Left renal cortex interstitium (tissue), 4 donors: ENCODE measurements at regions not wholly inside any gene's neighbourhood (a gene's known extent, or its start where the extent isn't known, plus 50 kb on each side); places are given as distances from the start of the nearest gene placed in this dataset.

Experiments
- DNase-seq, 4 donors: peaks; one replicate each; pipeline ENCODE4 v3.0.0-alpha.2; 2013; ENCODE audit warnings: low read depth in 4 of 4, low spot score in 2 of 4, missing footprints in 1 of 4

DNA sequence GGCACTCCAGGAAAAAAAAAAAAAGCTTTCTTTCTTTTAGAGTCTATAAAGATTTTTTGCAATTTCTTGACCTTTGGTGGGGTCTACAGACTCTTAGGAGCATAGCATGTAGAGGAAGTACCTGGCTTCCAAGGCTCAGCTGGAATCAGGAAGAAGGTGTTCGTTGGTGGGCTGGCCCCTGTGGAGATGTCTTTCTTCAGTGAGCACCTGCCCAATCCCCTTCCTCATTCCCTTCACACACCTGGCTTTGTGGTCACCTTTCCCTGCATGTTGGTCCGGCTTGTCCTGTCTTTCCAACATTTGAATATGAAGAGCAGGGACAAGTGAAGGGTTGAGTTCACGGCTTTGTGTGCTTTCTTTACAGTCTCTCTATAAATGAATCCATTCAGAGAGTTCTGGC lies 352.4 kb downstream of the HAPSTR1 start:
- no peak for DNase-seq

DNA sequence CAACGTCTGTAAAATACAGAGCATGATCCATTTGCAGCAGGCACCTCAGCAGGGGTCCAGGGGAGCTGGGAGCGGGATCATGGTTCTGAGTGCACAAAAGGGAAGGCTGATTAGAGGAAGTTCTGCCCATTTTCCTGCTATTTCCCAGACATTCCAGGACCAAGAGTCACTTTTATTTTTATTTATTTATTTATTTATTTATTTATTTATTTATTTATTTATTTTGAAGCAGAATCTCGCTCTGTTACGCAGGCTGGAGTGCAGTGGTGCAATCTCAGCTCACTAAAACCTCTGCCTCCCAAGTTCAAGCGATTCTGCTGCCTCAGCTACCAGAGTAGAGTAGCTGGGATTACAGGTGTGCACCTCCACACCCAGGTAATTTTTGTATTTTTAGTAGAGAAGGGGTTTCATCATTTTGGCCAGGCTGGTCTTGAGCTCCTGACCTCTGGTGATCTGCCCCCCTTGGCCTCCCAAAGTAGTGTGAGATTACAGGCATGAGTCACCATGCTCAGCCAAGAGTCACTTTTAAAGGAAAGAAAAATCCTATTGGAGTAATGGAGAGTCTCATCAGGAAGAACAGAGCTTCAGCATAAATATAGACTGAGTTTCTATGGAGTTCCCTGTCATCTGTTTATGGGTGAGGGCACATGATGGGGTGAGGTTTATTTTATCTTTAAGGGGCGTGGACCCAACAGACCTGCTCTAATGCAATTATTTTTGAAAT lies 355.2 kb downstream of the HAPSTR1 start:
- no peak for DNase-seq

DNA sequence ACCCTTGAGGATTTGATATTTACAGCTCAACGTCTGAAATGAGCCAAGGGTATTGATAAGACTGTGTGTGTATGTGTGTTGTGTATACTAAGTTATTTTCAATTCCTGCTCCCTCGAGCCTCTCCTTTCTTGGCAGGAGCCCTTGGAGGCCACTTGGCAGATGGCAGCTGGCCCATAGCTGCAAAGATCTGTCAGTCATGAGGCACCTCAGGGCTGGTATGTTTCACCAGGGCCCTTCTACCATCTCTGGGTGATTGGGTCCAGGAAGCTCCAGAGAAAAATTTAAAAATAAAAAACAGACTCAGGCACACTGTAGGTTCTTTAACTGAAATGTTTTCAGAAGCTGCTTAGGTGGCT lies 355.7 kb downstream of the HAPSTR1 start:
- no peak for DNase-seq

DNA sequence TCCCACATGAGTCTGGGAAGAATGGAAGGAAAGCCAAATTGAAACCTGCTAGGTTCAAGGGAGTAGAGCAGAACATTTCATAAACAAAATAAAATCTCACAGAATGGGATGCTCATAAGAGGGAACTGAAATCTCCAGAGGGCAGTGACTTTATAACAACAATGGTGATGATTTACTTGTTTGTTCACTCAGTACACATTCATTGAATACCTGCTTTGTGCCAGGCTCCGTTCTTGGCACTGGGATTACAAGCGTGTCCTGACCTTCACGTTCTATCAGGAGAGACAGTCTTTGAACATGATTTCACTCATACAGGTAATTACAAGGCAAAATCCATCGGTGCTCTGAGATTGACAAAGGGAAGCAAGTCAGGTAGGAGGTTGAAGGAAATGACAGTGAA lies 356.3 kb downstream of the HAPSTR1 start:
- no peak for DNase-seq

DNA sequence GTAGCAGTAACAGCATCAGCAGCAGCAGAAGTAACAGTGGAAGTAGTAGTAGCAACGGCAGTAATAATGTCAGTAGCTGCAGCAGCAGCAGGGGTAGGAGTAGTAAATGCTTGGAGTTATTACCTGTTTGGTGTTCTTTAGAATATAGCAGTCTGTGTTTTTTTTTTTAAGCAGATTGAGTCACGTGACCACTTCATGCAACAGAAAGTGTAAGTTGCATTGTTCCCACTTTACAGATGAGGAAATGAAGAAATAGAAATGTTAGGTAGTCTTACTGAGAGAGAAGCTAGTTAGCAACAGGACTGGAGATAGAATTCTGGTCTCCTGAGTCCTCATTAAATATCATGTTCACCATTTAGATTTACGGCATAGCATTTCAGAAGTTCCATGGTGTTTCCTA lies 358.2 kb downstream of the HAPSTR1 start:
- no peak for DNase-seq

DNA sequence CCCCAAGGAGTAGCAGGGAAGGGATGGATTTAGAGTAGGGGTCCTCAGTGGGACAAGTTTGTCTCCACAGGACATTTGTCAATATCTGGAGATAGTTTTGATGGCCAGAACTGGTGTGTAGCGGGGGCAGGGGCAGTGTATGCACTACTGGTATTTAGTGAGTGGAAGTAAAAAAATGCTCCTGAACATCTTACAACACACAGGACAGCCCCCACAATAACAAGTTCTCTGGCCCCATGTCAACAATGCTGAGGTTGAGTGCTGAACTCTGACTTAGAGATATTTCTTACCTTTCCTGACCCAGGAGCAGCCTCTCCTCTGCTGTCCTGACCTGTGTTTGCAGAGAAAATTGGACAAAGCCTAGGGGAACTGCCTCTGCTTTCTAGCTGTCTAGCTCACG lies 365.8 kb downstream of the HAPSTR1 start:
- no peak for DNase-seq

DNA sequence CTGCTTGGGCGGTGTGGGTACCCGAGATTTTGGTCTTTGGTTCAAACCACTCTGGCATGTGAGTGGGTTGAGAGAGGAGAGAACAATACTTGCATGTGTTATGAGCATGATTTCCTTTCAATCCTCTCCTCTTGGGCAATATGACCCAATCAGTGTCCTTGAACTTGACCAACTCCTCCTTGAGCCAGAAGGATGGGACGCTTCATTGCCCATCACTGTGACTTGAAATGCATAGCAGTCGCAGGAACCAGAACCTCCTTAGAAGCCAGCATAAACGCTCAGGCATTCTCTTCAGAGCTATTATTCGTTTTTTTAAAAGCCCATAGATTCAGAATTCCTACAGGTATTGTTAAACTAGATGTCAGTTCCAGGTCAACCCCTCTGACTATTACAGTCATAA lies 367.4 kb downstream of the HAPSTR1 start:
- no peak for DNase-seq

DNA sequence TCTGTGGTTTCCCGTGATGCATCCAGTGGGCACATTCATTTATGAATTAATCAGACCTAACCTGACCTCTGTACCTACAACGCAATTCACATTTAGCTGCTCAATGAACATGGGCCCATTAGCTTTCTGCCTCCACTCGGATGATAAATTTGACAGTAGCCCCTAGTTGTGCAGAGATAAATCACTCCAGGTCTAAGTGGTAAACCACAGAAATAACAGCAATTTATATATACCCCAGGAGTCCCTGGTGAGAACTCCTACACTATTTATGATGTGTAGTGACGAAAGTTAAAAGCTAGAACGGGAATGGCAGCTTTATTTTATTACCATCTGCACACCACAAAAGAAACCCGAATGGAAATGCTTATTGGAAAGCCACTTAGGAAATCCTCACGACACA lies 371.5 kb downstream of the HAPSTR1 start:
- no peak for DNase-seq

DNA sequence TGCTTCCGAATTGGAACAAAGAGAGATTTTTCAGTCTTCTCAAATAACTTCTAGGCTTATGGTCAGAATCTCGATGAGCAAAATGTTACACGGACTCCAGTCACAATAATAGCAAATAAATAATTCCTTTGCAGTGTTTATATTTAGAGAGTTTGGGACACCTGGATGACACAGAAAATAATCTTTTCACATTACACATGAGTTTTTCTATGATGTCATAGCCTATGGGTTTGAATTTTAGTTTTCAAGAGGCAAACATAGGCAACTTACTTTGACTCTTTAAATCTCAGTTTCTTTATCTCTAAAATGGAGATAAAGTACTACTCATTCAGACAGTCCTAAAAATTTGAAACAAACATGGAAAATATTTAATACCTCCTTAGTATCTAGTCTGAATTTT lies 372.0 kb downstream of the HAPSTR1 start:
- no peak for DNase-seq

DNA sequence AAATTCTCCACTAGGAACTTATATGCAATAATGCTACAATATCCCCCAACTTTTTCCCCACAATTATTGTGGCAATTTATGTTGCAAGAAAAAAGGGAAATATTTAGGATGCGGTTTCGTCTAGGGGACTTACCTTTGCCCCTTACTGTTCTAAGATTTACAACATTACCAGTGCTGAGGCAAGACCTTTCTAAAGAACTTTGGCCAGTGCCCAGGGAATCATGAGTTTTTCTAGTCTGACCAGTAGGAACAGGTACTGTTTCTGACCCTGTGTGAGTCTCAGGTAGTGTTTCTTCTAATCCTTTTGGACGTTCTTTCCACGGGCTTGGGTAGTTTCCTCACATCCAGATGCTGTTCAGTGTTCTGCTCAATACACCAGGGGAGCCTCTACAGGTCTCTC lies 373.7 kb downstream of the HAPSTR1 start:
- no peak for DNase-seq

DNA sequence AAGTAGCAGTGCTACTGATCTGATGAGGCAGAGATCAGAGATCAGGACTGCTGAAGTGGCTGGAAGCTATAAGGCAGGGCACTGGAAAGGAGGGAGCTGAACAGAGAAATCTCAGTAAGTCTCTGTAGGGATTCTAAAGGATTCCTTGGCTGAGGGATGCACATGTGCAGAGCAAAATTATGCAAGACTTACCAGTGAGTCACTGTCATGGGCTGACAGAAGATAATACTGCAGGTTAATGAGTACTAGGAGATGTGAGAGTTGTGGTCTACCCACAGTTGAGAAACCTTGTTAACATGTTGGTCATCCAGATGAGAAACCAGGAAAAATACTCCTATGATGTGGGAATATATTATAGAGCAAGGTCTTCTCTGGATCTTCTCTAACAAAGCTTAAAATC lies 378.1 kb downstream of the HAPSTR1 start:
- no peak for DNase-seq

DNA sequence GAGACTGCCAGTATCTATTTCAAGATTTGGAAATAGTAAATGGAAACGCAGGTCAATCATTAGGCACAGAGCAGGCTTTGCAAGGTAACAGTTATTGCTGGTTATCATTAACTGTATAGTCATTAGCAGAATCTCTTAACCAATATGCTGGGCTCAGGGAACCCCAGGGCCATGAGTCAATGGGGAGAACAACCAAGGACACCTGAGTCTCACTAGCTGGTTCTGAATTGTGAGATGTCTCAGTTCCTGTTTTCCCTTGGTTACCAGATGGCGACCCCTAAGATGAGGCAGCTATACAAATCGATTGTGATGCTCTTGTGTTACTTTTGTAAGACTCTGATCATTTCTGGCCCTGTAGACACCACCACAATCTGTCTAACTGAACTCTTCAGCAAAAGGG lies 385.3 kb downstream of the HAPSTR1 start:
- DNase-seq, result no peak

DNA sequence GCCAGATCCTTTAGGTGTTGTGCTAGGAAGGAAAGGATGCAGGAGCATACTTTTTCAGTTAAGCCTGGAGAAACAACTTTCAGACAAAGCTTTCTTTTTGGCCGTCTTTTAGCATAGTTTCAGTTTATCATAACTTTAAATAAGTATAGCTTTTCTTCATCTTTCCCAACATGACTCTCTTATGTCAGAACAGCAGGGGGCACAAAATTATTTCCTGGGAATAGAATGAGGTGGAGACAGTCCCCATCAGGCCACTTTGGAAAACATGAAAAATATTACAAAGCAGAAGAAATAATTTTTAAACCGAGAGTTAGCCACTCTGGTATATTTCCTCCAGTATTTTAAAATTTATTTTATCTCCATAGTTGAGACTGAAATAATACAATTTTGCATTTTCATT lies 387.6 kb downstream of the HAPSTR1 start:
- no peak for DNase-seq

DNA sequence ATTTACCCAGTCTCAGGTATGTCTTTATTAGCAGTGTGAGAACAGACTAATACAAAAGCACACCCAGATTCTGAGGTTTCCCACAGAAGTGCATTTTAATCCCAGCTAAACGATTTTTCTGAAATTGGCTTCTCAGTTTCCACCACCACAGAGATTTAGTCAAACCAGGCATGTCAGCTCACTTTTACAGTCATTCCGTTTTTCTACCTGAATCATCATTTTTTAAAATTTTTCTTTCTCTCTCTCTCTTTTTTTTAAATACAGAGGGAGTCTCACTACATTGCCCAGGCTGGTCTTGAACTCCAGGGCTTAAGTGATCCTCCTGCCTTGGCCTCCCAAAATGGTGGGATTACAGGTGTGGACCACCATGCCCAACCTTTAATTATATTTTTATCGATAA lies 389.1 kb downstream of the HAPSTR1 start:
- DNase-seq, result no peak

DNA sequence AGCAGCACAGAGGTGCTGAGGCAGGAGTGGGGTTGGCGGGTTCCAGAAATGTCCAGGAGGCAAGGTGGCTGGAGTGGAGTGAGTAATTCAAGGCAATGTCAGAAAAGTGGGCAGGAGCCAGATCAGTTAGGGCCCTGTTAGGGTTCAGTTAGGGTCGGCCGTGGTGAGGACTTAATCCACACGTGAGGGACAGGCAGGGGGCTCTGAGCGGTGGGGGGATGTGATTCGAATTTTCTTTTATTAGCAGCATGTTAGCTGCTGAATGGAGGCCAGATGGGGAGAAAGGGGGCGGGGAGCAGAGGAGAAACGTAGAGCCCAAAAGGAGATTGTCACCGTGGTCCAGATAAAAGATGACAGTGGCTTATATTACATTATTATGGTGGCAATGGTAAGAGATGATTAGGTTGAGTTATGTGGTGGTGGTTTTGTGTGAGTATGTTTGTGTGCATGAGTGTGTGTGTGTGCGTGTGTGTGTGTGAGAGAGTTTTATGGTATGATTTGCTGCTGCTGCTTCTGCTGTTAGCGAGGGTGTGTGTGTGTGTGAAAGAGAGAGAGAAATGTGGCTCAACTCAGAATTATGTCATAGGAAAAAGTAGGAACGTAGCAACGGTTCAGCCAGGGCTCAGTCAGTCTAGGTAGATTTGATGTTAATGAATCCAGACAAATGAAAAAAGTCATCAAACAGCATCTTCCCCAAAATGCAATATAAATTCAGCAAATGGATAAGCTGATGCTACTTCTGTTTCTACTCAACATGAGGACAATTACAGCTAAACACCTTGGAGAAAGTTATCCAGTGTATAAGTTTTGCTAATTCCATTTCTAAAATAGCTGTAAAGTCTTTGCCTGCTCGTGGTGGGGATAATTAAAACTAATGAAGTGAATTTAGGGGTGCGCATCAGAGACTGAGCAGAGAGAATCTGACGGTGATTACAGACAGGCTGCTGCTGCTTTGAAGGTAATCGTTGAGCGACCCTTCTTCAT lies 390.6 kb downstream of the HAPSTR1 start:
- no peak for DNase-seq

DNA sequence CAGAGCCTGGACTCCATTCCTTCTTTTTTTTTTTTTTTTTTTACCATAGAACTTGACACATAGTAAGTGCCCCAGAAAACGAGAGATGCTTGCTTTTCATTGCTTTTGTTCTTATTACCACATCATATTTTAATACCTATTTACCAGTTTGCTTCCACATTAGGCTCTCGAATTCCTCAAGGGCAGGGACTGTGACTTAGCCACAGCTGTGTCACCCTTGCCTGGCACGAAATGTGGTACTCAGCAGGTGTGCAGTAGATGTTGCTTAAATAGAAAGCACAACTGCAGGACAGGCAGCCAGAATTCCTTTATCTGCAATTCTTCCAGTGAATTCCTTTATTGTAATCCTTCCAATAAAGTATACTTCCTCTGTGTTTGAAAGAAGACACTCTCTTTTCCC lies 393.0 kb downstream of the HAPSTR1 start:
- DNase-seq, result no peak

DNA sequence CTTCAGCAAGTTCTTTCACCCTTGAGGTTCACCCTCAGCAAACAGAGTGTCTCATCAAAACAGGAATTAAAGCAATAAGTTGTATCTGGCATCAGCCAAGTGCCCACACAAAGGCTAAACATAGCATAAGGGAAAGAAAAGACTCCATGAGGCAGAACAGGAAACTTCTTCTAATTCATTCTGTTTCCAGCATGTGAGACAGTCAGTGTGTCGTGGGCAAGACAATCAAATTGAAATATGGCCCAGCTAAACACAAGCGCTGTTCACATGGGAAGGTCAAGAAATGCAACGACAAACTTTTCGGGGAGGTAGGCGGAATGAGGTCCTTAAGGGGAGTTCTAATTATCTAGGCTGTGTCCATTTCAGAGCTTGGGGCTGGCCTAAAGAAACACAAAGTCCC lies 393.4 kb downstream of the HAPSTR1 start:
- no peak for DNase-seq

DNA sequence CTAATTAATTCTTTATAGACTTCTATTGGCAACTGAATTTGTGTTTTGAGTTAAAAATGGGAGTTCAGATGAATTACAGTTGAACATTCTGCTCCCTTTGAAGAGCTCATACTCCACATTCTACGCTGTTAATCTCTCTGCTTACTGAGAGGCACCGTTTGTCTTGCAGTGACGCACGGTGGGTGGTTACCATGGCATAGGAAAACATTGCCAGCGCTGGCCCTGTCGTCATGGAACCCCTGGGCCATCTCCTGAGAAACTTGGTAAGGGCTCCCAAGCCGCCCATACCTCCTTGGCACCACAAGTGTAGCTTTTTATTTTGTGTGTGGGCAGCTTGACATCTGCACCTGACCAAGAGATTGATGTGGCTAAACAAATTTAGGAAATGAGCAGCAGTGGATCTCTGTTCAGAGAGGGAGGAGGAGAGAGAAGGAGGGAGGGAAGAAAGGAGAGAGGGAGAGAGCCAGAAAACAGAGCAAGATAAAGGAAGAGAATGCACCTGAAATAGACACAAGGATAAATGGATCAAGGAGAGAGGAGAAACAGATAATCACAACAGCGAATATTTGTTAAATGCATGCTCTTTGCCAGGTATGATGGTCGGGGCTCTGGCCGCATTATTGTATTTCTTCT lies 398.5 kb downstream of the HAPSTR1 start:
- peak in 3 of 4 donors; percentile 54 to 75 (median 67) for DNase-seq

DNA sequence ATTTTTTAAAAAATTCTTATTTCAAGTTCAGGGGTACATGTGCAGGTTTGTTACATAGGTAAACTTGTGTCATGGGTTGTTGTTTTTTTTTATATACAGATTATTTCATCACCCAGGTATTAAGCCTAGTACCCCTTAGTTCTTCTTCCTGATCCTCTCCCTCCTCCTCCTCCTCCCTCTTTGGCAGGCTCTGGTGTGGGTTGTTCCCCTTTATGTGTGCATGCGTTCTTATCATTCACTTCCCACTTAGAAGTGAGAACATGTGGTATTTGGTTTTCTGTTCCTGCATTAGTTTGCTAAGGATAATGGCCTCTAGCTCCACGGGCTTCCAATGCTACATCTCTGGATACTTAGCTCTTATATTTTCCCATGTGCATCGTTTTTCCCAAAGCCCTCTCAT lies 404.4 kb downstream of the HAPSTR1 start:
- no peak for DNase-seq

DNA sequence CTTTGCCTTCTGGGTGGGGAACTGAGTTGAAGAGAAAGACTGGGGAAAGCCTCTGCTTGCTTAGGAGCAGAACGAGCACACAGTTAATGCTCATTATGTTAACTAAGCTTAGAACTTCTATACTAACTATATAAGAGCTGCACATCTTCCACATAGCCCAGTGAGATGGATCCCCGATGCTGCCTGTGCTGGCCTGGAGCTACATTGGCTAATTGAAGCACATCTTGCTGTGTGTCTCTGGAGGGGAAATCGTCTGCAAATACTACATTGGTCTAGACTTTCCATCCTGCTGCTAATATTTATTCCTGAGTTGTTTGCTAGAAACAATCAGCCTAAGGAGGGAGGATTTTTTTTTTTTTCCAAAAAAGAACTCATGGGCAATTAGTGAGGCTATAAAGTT lies 406.3 kb downstream of the HAPSTR1 start:
- DNase-seq, result no peak

DNA sequence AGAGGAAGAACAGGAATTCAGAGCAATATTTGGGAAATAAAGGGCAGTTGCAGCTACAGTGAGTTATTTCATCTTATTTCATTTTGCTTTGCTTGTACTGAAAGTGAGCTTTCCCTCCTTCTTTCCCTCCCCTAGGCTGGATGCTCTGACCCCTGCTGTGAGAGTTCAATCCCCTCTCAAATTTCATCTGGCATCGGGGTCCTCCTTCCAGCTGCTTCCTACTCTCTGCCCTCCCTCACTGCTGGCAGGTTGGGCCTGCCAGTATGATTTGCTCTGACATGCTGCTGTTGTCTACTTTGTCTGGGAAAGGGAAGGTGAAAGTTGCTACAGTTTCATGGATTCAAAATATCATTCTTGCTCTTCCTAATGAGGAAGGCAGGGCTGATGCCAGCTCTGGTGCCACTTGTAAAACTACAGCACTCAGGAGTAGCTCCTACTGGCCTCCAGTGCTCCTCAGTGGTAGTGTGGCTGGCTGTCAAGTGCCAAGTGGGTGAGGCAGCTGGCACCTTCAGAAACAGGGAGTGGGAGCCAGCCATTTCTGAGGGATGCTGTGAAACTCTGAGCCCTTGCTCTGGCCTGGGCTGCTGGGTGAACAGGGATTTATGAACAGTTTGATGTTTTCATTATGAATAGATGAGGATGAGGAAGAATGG lies 408.6 kb downstream of the HAPSTR1 start:
- no peak for DNase-seq
